NB4 (cell line): ENCODE measurements at regions not wholly inside any gene's neighbourhood (a gene's known extent, or its start where the extent isn't known, plus 50 kb on each side); places are given as distances from the start of the nearest gene placed in this dataset.

Source experiments
- MAX ChIP-seq: IDR thresholded peaks from 2 replicates; pipeline ENCODE4 v1.6.1; 2011; ENCODE audit warnings: low read depth, low read length
- MYC ChIP-seq: IDR thresholded peaks from 2 replicates; pipeline ENCODE4 v1.6.1; 2011; ENCODE audit warnings: low read depth, low read length
- POLR2A ChIP-seq: IDR thresholded peaks from 2 replicates; pipeline ENCODE4 v1.6.1; 2011; ENCODE audit warnings: mild to moderate bottlenecking; ENCODE audit not compliant: insufficient read length; ENCODE audit errors: extremely low read depth
- TF ChIP-seq, protein P1 (sequence below): IDR thresholded peaks from one replicate; pipeline ENCODE4 v1.5.1; 2012; ENCODE audit warnings: low read depth, low read length

DNA sequence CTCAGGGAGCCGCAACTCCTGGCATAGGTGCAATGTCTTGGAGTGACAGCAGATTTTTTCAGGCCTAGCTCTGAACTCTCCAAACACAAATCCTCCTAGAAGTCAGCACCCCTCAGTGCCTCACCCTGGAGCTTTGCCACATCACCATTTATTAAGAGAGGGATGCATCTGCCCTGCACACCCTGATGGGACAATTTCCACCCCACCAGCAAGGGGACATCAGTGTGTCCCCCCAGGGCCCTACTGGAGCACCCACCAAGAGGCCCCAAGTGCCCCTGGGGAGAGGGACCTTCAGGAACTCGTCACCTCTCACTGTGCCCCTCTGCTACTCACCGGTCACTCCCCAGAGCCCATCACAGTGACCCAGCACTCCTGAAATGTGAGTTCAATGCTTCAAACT is 144.7 kb downstream of the NDUFA10 start:
- TF ChIP-seq, protein P1, sequence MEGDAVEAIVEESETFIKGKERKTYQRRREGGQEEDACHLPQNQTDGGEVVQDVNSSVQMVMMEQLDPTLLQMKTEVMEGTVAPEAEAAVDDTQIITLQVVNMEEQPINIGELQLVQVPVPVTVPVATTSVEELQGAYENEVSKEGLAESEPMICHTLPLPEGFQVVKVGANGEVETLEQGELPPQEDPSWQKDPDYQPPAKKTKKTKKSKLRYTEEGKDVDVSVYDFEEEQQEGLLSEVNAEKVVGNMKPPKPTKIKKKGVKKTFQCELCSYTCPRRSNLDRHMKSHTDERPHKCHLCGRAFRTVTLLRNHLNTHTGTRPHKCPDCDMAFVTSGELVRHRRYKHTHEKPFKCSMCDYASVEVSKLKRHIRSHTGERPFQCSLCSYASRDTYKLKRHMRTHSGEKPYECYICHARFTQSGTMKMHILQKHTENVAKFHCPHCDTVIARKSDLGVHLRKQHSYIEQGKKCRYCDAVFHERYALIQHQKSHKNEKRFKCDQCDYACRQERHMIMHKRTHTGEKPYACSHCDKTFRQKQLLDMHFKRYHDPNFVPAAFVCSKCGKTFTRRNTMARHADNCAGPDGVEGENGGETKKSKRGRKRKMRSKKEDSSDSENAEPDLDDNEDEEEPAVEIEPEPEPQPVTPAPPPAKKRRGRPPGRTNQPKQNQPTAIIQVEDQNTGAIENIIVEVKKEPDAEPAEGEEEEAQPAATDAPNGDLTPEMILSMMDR, result no peak
- TF ChIP-seq POLR2A (no peak), MAX (no peak), MYC (no peak)
